ENCODE measurements at regions not wholly inside any gene's neighbourhood (a gene's known extent, or its start where the extent isn't known, plus 50 kb on each side); places are given as distances from the start of the nearest gene placed in this dataset.
A peak's percentile ranks its signal among the peaks of the same experiment; 100 is the strongest.

DNA sequence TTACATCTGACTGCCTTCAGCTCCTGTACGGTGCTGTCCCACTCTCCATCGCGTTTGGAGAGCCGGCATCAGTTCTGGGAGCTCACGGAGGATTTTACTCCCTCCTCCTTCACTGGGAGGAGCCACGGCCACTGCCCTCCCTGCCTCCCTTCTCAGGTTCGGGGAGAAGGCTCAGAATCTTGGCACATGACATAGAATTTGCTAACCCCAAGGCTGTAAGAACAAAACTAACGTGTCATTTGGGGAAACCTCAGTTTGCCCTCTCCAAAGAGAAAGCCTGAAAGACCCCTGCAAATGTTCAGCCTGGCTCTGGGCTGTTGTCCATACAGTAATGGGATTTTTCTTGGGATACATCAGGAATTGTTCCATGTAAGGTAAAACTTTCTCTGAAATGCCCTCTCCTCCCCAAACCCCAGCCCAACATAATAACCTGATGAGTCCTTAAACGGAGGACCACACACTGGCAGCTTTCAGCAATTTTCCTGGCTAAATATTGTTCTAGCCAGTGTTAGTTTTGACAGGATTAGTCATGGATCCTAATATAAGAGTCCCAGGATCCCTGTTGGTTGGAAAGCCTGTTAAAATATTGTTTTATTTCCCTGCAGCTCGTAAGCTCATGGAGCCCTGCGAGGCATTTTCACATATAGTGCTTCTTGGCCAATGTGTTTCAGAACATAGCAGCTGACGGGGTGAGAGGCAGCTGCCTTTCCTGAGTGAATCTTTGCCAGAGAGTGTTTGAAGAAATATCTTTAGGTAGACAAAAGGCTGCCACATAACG, 98.8 kb downstream of the RHOU start:
- TF ChIP-seq, protein P1, sequence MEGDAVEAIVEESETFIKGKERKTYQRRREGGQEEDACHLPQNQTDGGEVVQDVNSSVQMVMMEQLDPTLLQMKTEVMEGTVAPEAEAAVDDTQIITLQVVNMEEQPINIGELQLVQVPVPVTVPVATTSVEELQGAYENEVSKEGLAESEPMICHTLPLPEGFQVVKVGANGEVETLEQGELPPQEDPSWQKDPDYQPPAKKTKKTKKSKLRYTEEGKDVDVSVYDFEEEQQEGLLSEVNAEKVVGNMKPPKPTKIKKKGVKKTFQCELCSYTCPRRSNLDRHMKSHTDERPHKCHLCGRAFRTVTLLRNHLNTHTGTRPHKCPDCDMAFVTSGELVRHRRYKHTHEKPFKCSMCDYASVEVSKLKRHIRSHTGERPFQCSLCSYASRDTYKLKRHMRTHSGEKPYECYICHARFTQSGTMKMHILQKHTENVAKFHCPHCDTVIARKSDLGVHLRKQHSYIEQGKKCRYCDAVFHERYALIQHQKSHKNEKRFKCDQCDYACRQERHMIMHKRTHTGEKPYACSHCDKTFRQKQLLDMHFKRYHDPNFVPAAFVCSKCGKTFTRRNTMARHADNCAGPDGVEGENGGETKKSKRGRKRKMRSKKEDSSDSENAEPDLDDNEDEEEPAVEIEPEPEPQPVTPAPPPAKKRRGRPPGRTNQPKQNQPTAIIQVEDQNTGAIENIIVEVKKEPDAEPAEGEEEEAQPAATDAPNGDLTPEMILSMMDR (conservative IDR thresholded peaks at IDR 0.05), result no peak
- no peak for TF ChIP-seq ZFX (IDR thresholded peaks at IDR 0.05)
- no peak overlapping the region for H3K27ac ChIP-seq

DNA sequence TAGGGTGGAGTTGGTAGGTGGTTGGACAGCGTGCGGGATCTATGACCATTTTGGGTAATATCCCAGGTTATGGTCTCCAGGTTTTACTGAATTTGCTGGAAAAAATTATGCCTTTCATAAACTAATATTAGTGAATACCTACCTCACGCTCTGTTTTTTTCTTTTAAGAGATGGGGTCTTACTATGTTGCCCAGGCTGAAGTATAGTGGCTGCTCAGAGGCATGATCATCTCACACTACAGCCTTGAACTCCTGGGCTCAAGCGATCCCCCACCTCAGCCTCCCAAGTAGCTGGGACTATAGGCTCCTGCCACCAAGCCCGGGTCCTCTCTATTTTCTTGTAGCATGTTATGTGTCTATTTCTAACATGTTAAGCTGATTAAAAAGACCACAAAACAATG, 100.2 kb downstream of the RHOU start:
- no peak overlapping the region for H3K27ac ChIP-seq
- TF ChIP-seq ZFX (IDR thresholded peaks at IDR 0.05), result no peak
- TF ChIP-seq, protein P1 (conservative IDR thresholded peaks at IDR 0.05), result no peak

DNA sequence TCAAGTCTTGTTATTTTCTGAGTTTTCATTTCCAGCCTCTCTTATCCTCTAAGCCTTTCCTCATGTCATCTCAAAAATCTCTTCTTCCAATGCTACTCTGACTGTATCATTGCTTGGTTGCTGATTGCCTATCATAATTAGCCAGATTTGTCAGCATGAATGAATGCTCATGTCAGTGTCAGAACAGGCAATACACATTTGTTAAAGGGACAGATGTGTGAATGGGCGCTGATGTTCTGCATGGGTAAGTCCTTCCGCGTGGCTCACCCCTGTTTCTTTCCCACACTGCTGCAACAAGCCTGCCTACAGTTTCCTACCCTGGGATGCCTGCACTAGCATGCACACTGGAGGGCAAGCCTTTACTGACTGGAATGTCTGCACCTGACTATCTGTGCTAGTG, 100.6 kb downstream of the RHOU start:
- TF ChIP-seq, protein P1 (conservative IDR thresholded peaks at IDR 0.05), result no peak
- TF ChIP-seq ZFX (IDR thresholded peaks at IDR 0.05), result no peak
- H3K27ac ChIP-seq, result no peak overlapping the region

DNA sequence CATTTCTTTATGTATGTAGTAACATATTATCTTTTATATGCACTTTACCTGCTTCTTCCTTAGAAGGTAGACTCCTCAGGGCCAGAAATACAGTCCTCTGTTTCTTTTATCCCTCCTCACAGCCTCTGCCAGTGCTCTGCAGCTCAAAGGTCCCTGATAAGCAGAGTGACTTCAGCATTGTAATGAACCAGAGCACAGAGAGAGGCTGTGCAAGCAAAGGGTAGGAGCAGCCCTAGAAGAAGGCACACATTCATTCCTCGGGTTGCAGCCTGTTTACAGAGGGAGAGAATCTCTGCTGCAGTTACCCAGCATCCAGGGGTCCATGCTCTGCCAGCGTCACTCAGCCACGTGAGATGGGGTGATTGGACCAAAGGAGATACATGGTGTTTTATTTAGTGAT, 101.1 kb downstream of the RHOU start:
- TF ChIP-seq, protein P1 (conservative IDR thresholded peaks at IDR 0.05), result no peak
- TF ChIP-seq ZFX (IDR thresholded peaks at IDR 0.05), result no peak
- no peak overlapping the region for H3K27ac ChIP-seq

DNA sequence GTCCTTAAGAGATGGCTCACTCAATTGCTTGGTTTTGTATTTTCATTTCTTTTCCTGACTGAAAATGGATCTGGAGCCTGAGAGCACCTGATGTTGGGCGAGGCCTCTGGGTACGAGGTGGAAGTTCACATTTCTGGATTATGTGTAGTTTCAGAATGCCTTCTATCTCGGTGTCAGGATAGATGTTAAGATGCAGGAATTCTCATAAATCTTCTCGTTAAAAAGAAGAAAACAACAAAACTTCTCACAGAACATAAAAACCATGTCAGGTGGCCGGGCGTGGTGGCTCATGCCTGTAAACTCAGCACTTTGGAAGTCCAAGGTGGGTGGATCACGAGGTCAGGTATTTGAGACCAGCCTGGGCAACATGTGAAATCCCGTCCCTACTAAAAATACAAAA, 101.8 kb downstream of the RHOU start:
- no peak for TF ChIP-seq ZFX (IDR thresholded peaks at IDR 0.05)
- TF ChIP-seq, protein P1 (conservative IDR thresholded peaks at IDR 0.05), result no peak
- H3K27ac ChIP-seq, result no peak overlapping the region; the same call in 1 of the 2 replicates

DNA sequence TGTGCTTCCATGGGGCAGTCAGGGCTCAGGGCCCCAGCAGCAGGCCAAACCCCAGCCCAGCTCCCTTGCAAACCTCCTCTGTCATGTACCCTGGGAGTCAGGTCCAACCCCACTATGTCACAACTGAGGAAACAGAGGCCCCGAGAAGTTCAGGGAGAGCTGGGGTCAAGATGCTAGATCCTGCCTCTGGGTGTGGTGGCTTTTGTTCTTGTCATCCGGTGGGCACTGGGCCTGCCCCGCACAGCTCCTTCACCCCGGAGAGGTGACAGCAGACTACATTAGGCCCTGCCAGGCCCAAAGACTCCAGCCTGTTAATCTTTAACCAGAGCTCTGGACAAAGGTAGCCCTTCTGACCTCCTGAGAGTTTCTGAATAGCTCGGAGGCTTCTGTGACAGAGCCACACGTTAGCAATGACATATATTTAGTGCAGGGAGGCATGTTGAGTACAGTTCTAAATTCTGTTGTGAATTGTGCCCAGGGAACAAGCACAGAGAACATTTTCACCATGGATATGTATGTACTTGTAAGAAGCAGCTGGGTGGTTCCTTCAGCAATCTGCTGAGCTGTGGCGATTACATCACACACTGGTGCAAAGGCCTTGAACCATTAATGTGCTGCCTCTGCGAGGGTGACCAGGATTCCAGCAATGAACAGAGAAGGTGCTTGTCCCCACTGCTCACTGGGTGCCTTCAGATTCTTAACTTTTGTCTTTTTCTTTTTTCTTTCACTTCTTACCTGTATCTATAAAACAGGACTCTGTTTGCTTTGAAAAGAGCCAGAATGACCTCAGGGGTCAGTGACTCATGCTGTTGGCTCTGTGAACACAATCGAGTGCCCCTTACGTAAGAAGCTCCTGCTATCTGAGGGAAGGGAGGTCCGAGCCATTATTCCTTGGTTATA, 102.8 kb downstream of the RHOU start:
- peak overlapping the region; percentile 55 for H3K27ac ChIP-seq
- TF ChIP-seq ZFX (IDR thresholded peaks at IDR 0.05), result peak; percentile 7
- TF ChIP-seq, protein P1 (conservative IDR thresholded peaks at IDR 0.05), result no peak

Data from C4-2B (cell line).